Thoracic aorta (tissue), 2 donors: ENCODE measurements at regions not wholly inside any gene's neighbourhood (a gene's known extent, or its start where the extent isn't known, plus 50 kb on each side); places are given as distances from the start of the nearest gene placed in this dataset.

Experiments
- ATAC-seq: fragments of 150-250 bp; one replicate; pipeline ENCODE4 v1.8.0; 2017; ENCODE audit warnings: low read depth; ENCODE audit not compliant: insufficient number of reproducible peaks, low FRiP score
- DNase-seq: peaks from one replicate; pipeline ENCODE4 v3.0.0-alpha.2; 2020; ENCODE audit warnings: low spot score
- H3K27ac ChIP-seq, 2 donors: fragments of 200-600 bp; sonication (generic); 1 replicate in 1 of 2; 2 replicates in 1 of 2; pipeline ENCODE4 v1.5.1; 2016; ENCODE audit warnings: mild to moderate bottlenecking in 2 of 2, moderate library complexity in 2 of 2
- H3K27me3 ChIP-seq: fragments of 200-600 bp; sonication (generic); replicated peaks from 2 replicates; pipeline ENCODE4 v1.6.0; 2016; ENCODE audit warnings: mild to moderate bottlenecking; ENCODE audit not compliant: insufficient read depth
- H3K36me3 ChIP-seq: fragments of 200-600 bp; sonication (generic); one replicate; pipeline ENCODE4 v1.5.1; 2016
- H3K4me1 ChIP-seq, 2 donors: fragments of 200-600 bp; sonication (generic); 1 replicate in 1 of 2; 2 replicates in 1 of 2; pipeline versions ENCODE4 v1.5.1 to v1.6.0; 2016; ENCODE audit warnings: low read depth in 2 of 2, mild to moderate bottlenecking in 1 of 2; ENCODE audit not compliant: control insufficient read depth in 1 of 2
- H3K4me3 ChIP-seq: fragments of 200-600 bp; sonication (generic); 2 replicates; pipeline ENCODE4 v1.5.1; 2016; ENCODE audit warnings: mild to moderate bottlenecking
- H3K9me3 ChIP-seq: fragments of 200-600 bp; sonication (generic); 2 replicates; pipeline ENCODE4 v1.5.1; 2016
- CTCF ChIP-seq: fragments of 200-600 bp; sonication (generic); IDR thresholded peaks from one replicate; pipeline ENCODE4 v1.5.1; 2019; ENCODE audit warnings: antibody characterized with exemption

- Histone ChIP-seq H3K27ac (no peak overlapping the region), H3K27me3 (no peaks in the 10 kb centered on the region), H3K9me3 (no peaks in the 10 kb centered on the region), H3K4me1 (no peaks in the 10 kb centered on the region), H3K36me3 (no peaks in the 10 kb centered on the region), H3K4me3 (no peak overlapping the region)
- DNase-seq (no peak), ATAC-seq (no peak)
- no peak for TF ChIP-seq CTCF
Measured at GRCh38 chr17:34151102-34151501, 104.0 kb upstream of the CCL2 start.

GRCh38 chr17:34153991-34154390, 101.1 kb upstream of the CCL2 start:
- no peaks in the 10 kb centered on the region for H3K27me3 ChIP-seq
- no peak for TF ChIP-seq CTCF
- H3K4me1 ChIP-seq, result no peaks in the 10 kb centered on the region
- H3K4me3 ChIP-seq, result no peak overlapping the region
- DNase-seq (no peak), ATAC-seq (no peak)
- H3K27ac ChIP-seq, result no peak overlapping the region
- no peaks in the 10 kb centered on the region for H3K9me3 ChIP-seq
- no peaks in the 10 kb centered on the region for H3K36me3 ChIP-seq

GRCh38 chr17:34154961-34155730, 99.9 kb upstream of the CCL2 start:
- H3K4me3 ChIP-seq, result no peak overlapping the region
- DNase-seq, result no peak
- H3K36me3 ChIP-seq, result no peaks in the 10 kb centered on the region
- ATAC-seq, result no peak
- H3K27ac ChIP-seq, result no peak overlapping the region
- H3K27me3 ChIP-seq, result no peaks in the 10 kb centered on the region
- no peak for TF ChIP-seq CTCF
- H3K4me1 ChIP-seq, result no peaks in the 10 kb centered on the region
- no peaks in the 10 kb centered on the region for H3K9me3 ChIP-seq

- H3K36me3 ChIP-seq, result no peaks in the 10 kb centered on the region
- no peaks in the 10 kb centered on the region for H3K27me3 ChIP-seq
- ATAC-seq, result no peak
- no peak overlapping the region for H3K4me3 ChIP-seq
- H3K27ac ChIP-seq, result no peak overlapping the region
- H3K9me3 ChIP-seq, result no peaks in the 10 kb centered on the region
- no peak for TF ChIP-seq CTCF
- no peaks in the 10 kb centered on the region for H3K4me1 ChIP-seq
- no peak for DNase-seq
Measured at GRCh38 chr17:34155947-34156346, 99.1 kb upstream of the CCL2 start.

- DNase-seq, result no peak
- TF ChIP-seq CTCF, result no peak
Measured at GRCh38 chr17:34156401-34156740, 98.7 kb upstream of the CCL2 start.

More at GRCh38 chr17:34156401-34156740, 98.7 kb upstream of the CCL2 start:
- no peak overlapping the region for H3K27ac ChIP-seq
- no peaks in the 10 kb centered on the region for H3K4me1 ChIP-seq
- no peak for ATAC-seq
- no peaks in the 10 kb centered on the region for H3K27me3 ChIP-seq
- no peak overlapping the region for H3K4me3 ChIP-seq
- H3K9me3 ChIP-seq, result no peaks in the 10 kb centered on the region
- no peaks in the 10 kb centered on the region for H3K36me3 ChIP-seq
